ENCODE measurements at regions not wholly inside any gene's neighbourhood (a gene's known extent, or its start where the extent isn't known, plus 50 kb on each side); places are given as distances from the start of the nearest gene placed in this dataset.

DNA sequence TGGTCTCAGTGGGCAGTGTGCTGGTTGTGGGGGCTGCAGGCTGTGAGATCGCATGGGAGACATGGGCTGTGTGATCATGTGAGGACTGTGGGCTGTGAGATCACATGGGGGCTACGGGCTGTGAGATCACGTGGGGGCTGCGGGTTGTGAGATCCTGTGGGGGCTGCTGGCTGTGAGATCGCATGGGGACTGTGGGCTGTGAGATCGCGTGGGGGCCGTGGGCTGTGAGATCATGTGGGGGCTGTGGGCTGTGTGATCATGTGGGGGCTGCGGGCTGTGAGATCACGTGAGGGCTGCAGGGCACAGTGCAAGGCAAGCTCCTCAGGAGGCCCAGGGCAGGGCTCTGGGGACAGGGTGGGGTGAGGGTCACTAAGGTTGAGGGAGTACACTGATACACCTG lies 140.5 kb upstream of the CST7 start:
- dilution Hi-C loops (cut with MboI; ENCODE audit: extremely low pct_ligation_motif_present, low sequenced_read_pairs): no loop called here
- no peaks in the 10 kb centered on the region for H3K9me3 ChIP-seq (replicated peaks; ENCODE audit: control insufficient read depth, insufficient read depth, low read length)
- no TSS peak for BruUV-seq (replicated peaks)
- CTCF ChIA-PET: no interaction called here
- no peaks in the 10 kb centered on the region for H3K9me1 ChIP-seq (replicated peaks; ENCODE audit: control insufficient read depth, extremely low read depth, insufficient read depth, low read length)
- H3K4me1 ChIP-seq (ENCODE audit: control insufficient read depth, extremely low read depth, insufficient read depth, low read length): no peaks in the 10 kb centered on the region
- no peak overlapping the region for H2AFZ ChIP-seq (ENCODE audit: low read depth, low read length)
- DNase-seq (ENCODE audit: low read depth, low spot score): no peak
- no peak overlapping the region for H3K4me2 ChIP-seq (ENCODE audit: insufficient read depth, low read length)
- H3K4me3 ChIP-seq (replicated peaks in 1 of 3; ENCODE audit: insufficient read depth in 1 of 3, low read depth in 1 of 3, low read length in 3 of 3): no peak overlapping the region
- H3K79me2 ChIP-seq (ENCODE audit: control insufficient read depth, insufficient read depth, low read length): no peaks in the 10 kb centered on the region
- no peak for FAIRE-seq
- POLR2A ChIA-PET: no interaction called here
- TF ChIP-seq MYC (IDR thresholded peaks at IDR 0.05; ENCODE audit: low read depth, low read length) (no peak), JUN (IDR thresholded peaks at IDR 0.05; ENCODE audit: borderline replicate concordance, insufficient read depth, insufficient read length, low read depth) (no peak), FOS (IDR thresholded peaks at IDR 0.05; ENCODE audit: borderline replicate concordance, insufficient read depth, low read length) (no peak)
- TF ChIP-seq, protein P1, sequence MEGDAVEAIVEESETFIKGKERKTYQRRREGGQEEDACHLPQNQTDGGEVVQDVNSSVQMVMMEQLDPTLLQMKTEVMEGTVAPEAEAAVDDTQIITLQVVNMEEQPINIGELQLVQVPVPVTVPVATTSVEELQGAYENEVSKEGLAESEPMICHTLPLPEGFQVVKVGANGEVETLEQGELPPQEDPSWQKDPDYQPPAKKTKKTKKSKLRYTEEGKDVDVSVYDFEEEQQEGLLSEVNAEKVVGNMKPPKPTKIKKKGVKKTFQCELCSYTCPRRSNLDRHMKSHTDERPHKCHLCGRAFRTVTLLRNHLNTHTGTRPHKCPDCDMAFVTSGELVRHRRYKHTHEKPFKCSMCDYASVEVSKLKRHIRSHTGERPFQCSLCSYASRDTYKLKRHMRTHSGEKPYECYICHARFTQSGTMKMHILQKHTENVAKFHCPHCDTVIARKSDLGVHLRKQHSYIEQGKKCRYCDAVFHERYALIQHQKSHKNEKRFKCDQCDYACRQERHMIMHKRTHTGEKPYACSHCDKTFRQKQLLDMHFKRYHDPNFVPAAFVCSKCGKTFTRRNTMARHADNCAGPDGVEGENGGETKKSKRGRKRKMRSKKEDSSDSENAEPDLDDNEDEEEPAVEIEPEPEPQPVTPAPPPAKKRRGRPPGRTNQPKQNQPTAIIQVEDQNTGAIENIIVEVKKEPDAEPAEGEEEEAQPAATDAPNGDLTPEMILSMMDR (IDR thresholded peaks at IDR 0.05; ENCODE audit: extremely low read depth in 1 of 2, insufficient read depth in 1 of 2, low read depth in 1 of 2, low read length in 2 of 2): no peak
- TF ChIP-seq, protein P2, sequence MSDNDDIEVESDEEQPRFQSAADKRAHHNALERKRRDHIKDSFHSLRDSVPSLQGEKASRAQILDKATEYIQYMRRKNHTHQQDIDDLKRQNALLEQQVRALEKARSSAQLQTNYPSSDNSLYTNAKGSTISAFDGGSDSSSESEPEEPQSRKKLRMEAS (IDR thresholded peaks at IDR 0.05; ENCODE audit: insufficient read depth, insufficient read length): no peak
- H3K27ac ChIP-seq (ENCODE audit: insufficient read depth, low read depth, low read length): no peak overlapping the region
- no peaks in the 10 kb centered on the region for H3K36me3 ChIP-seq (ENCODE audit: control insufficient read depth in 2 of 2, extremely low read depth in 1 of 2, insufficient read depth in 2 of 2, low read length in 2 of 2)
- H3K27me3 ChIP-seq (ENCODE audit: control insufficient read depth in 2 of 2, insufficient read depth in 2 of 2, low read length in 2 of 2): no peaks in the 10 kb centered on the region
- no peak overlapping the region for H3K9ac ChIP-seq (replicated peaks; ENCODE audit: extremely low read depth, insufficient read depth, low read length)
- intact Hi-C loops (cut with micrococcal nuclease): no loop called here
- H4K20me1 ChIP-seq (replicated peaks; ENCODE audit: control insufficient read depth, extremely low read depth, insufficient read depth, low read length): no peaks in the 10 kb centered on the region

DNA sequence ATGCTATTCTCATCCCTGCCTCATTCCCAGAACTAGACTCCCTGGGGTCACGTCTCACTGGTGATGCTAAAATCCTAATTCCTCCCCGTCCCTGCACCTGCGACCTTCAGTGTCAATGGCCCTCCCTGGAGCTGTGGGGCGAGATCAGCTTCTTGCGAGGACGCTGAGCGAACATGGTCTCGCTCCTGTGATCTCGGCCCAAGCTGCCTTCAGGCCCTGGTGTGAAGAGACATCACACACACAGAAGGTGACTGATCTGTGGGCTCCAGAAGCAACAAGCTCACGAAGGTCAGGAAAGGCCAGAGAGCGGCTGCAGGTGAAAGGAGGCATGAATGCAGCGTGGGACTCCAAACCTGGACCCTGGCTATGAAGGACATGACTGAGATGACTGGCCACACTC lies 139.5 kb upstream of the CST7 start:
- BruUV-seq (replicated peaks): no TSS peak
- Histone ChIP-seq H3K9me3 (replicated peaks; ENCODE audit: control insufficient read depth, insufficient read depth, low read length) (peaks cover 2% of the 10 kb centered on the region), H3K4me1 (ENCODE audit: control insufficient read depth, extremely low read depth, insufficient read depth, low read length) (no peaks in the 10 kb centered on the region), H4K20me1 (replicated peaks; ENCODE audit: control insufficient read depth, extremely low read depth, insufficient read depth, low read length) (no peaks in the 10 kb centered on the region), H3K4me3 (replicated peaks in 1 of 3; ENCODE audit: insufficient read depth in 1 of 3, low read depth in 1 of 3, low read length in 3 of 3) (no peak overlapping the region), H3K4me2 (ENCODE audit: insufficient read depth, low read length) (no peak overlapping the region), H3K9me1 (replicated peaks; ENCODE audit: control insufficient read depth, extremely low read depth, insufficient read depth, low read length) (no peaks in the 10 kb centered on the region), H3K27me3 (ENCODE audit: control insufficient read depth in 2 of 2, insufficient read depth in 2 of 2, low read length in 2 of 2) (no peaks in the 10 kb centered on the region), H3K79me2 (ENCODE audit: control insufficient read depth, insufficient read depth, low read length) (no peaks in the 10 kb centered on the region), H2AFZ (ENCODE audit: low read depth, low read length) (no peak overlapping the region), H3K36me3 (ENCODE audit: control insufficient read depth in 2 of 2, extremely low read depth in 1 of 2, insufficient read depth in 2 of 2, low read length in 2 of 2) (no peaks in the 10 kb centered on the region), H3K27ac (ENCODE audit: insufficient read depth, low read depth, low read length) (no peak overlapping the region), H3K9ac (replicated peaks; ENCODE audit: extremely low read depth, insufficient read depth, low read length) (no peak overlapping the region)
- ChIA-PET CTCF (no interaction called here), POLR2A (no interaction called here)
- FAIRE-seq: no peak
- intact Hi-C loops (cut with micrococcal nuclease) (no loop called here), dilution Hi-C loops (cut with MboI; ENCODE audit: extremely low pct_ligation_motif_present, low sequenced_read_pairs) (no loop called here)
- no peak for DNase-seq (ENCODE audit: low read depth, low spot score)
- TF ChIP-seq, protein P2 (IDR thresholded peaks at IDR 0.05; ENCODE audit: insufficient read depth, insufficient read length): no peak
- no peak for TF ChIP-seq EZH2 (IDR thresholded peaks at IDR 0.05; ENCODE audit: borderline replicate concordance, low read depth, low read length, severe bottlenecking)
- no peak for TF ChIP-seq JUN (IDR thresholded peaks at IDR 0.05; ENCODE audit: borderline replicate concordance, insufficient read depth, insufficient read length, low read depth)
- no peak for TF ChIP-seq POLR2A (IDR thresholded peaks at IDR 0.05; ENCODE audit: low read depth, low read length)
- TF ChIP-seq FOS (IDR thresholded peaks at IDR 0.05; ENCODE audit: borderline replicate concordance, insufficient read depth, low read length): no peak
- TF ChIP-seq MYC (IDR thresholded peaks at IDR 0.05; ENCODE audit: low read depth, low read length): no peak
- TF ChIP-seq, protein P1 (IDR thresholded peaks at IDR 0.05; ENCODE audit: extremely low read depth in 1 of 2, insufficient read depth in 1 of 2, low read depth in 1 of 2, low read length in 2 of 2): no peak
- no peak for TF ChIP-seq POLR2AphosphoS5 (IDR thresholded peaks at IDR 0.05; ENCODE audit: insufficient read depth, low read depth, low read length)
- TF ChIP-seq GATA2 (IDR thresholded peaks at IDR 0.05; ENCODE audit: insufficient read depth, insufficient read length, low read depth, low read length): no peak

All from endothelial cell of umbilical vein (primary cell).